RCC 7860 (cell line): ENCODE measurements at regions not wholly inside any gene's neighbourhood (a gene's known extent, or its start where the extent isn't known, plus 50 kb on each side); places are given as distances from the start of the nearest gene placed in this dataset.
A peak's percentile ranks its signal among the peaks of the same experiment; 100 is the strongest.
"Not testable (repeated sequence)": the region's sequence is repeated elsewhere in the genome, so short reads cannot be mapped to it uniquely, and the experiment has no call there.

Experiments used
- DNase-seq: peaks from one replicate; pipeline ENCODE4 v3.0.0-alpha.2; 2015; ENCODE audit warnings: low spot score
- FAIRE-seq: peaks from 2 replicates; lab custom pipeline; 2012; peaks lifted over from hg19 to GRCh38; lab: Jason Lieb, UNC

GRCh38 chr3:75237477-75237876 lies 426.7 kb upstream of the FRG2C start:
- FAIRE-seq (no peak), DNase-seq (no peak)

GRCh38 chr3:75241226-75241962 lies 422.7 kb upstream of the FRG2C start:
- not testable (repeated sequence) for FAIRE-seq, DNase-seq

DNA sequence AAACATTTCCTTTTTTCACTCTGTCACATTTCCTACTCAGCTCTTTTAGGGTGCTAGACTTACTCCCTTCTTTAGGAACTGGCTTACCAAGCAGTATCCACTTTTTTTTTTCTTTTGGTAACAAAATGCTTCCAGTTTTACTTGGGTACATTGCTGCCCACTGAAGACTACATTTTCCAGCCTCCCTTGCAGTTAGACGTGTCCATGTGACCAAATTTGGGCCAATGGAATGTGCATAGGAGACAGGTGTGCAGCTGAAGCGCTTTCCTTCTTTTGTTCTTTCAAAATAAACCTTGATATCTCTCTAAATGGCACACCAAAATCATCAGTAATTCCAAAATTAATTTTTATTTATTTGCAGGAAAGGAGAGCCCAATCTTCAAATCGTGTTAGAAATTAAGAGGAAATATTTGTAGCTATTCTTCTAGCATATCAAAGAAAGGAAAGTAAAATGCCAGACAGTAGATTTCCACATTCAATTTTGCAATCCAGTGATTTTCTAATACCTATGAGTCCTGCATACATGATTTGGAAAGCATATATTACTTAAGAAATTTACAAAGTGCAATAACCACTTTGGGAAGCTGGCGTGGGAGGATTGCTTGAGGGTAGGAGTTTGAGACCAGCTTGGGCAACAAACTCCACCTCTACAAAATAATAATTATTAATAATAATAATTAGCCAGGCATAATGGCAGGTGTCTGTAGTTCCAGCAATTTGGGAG lies 422.0 kb upstream of the FRG2C start:
- DNase-seq (no peak), FAIRE-seq (no peak)

- no peak for FAIRE-seq
- no peak for DNase-seq
These were observed 415.2 kb upstream of the FRG2C start for GRCh38 chr3:75248974-75249373.

- FAIRE-seq (no peak), DNase-seq (no peak)
These were observed 409.4 kb upstream of the FRG2C start for GRCh38 chr3:75254685-75255084.

- FAIRE-seq (peak; percentile 77), DNase-seq (peak; percentile 26)
These were observed 405.1 kb upstream of the FRG2C start for GRCh38 chr3:75258825-75259683.

GRCh38 chr3:75260975-75261374 lies 403.2 kb upstream of the FRG2C start:
- FAIRE-seq, DNase-seq: not testable (repeated sequence)

DNA sequence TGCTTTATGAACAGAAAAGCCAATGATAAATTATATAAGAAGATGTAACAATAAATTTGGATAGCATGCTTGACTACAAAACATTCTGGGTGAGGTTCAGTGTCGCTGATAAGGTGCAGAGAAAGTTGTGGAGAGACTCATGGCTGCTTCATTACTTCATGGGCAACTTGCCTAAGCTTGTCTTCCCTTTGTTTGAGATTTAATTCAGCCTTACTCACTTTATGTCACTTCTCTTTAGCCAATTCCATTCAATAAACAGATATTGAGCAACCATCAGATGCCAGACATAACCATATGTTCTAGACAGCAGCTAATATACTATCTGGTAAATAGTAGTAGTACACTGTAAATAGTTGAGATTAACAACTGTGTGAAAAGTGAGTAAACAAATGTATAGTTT lies 401.5 kb upstream of the FRG2C start:
- FAIRE-seq = no peak
- DNase-seq = no peak

- DNase-seq (no peak), FAIRE-seq (no peak)
These were observed 398.2 kb upstream of the FRG2C start for GRCh38 chr3:75265897-75266296.

DNA sequence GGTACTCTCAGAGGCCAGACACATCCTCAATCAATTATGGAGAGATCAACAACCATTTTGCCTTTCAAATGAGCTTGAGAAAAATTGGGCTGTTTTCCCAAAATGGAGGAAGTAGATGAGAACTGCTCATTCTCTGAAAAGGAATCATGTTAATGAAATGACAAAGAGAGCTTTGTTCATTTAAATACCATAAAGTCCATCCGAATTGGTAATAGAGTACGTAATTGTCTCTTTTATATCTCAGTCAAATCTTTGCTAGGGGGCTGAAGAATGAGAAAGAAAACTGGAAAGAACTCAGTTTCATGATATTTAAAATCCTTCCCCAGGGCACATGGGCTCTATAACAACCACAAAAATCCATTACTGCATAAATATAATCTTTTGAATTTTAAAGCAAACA lies 395.6 kb upstream of the FRG2C start:
- not testable (repeated sequence) for FAIRE-seq, DNase-seq

- FAIRE-seq, DNase-seq: not testable (repeated sequence)
These were observed 391.9 kb upstream of the FRG2C start for GRCh38 chr3:75272237-75272636.

DNA sequence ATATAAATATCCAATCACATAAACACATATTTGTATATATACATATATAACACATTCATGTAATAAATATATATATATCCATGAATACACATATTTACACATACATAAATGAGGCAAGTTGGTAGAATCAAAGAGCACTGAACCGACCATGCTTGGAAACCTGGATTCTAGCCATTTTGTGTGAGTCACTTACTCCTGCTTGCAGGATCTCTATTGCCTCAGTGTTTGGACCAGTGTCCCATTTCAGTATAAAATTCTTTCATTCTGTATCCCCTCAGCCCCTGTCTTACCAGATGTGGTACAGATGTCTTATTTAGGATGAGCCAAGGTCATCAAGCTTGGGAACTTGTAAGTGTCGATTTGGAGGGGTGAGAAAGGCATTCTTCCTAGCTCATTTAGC lies 391.4 kb upstream of the FRG2C start:
- peak; percentile 5 for DNase-seq

DNA sequence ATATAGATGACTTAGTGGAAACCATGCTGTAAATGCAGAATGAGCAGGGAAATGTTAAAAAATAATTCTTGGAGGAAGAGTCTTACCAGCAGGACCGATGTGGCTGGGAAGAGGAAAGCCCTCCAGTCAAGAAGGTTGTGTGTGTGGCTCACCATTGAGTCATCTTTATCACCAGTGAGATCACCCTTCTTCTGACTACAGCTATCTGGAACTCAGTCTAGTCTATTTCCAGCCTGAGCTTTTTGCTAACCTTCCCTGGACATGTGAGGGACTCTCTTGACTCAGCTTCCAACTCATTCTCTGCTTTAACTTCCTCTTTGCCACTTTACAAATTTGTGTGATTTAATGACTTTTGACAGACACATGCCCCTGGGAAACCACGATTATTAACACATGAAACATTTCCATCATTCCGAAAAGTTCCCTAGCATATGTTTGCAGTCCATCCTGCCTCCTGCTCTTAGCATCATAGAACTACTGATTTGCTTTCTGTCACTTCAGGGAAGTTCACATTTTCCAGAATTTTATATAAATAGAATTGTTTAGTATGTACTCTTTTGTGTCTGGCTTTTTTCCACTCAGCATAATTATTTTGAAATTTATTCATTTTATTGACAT lies 378.5 kb upstream of the FRG2C start:
- peak; percentile 84 for DNase-seq
- peak; percentile 95 for FAIRE-seq

More for the DNA sequence above, 391.4 kb upstream of the FRG2C start:
- no peak for FAIRE-seq

GRCh38 chr3:75288972-75289574 lies 375.1 kb upstream of the FRG2C start:
- not testable (repeated sequence) for DNase-seq, FAIRE-seq

DNA sequence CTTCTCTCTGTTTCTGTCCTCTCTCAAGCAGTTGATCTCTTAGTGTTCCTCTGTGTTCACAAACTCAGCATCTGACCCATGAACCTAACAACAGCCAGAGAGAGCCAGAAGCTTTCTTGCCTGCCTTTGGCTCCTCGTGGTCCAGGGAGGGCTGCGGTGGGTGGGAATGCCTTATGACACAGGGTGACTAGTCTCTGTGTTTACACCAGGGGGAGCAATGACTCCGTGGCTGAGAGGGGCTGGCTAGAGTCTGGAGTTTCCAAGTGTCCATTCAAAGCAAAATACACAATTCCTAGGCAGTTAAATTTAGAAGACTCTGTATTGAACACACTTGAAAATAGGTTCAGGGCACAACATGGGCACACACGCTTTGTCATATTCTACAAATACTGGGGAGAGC lies 370.0 kb upstream of the FRG2C start:
- DNase-seq (no peak), FAIRE-seq (no peak)

DNA sequence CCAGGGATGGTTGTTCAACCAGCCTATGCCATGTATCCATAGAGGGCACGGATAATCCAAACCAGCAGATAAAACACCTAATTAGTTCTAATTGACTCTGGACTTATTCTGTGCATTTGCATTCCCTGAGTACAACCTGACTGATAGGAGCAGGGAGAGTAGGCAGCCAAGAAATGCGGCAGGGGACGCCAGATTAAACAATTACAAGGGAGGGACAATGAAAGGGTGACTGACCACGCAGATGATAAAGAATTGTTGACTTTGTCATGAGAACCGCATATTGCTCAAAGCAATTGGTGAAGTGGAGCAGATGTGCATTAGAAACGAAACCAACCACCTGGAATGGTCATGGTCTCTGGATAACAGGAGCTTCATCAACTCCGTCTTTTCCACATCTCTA lies 369.1 kb upstream of the FRG2C start:
- FAIRE-seq (no peak), DNase-seq (no peak)

GRCh38 chr3:75296858-75297257 lies 367.3 kb upstream of the FRG2C start:
- DNase-seq (no peak), FAIRE-seq (no peak)

DNA sequence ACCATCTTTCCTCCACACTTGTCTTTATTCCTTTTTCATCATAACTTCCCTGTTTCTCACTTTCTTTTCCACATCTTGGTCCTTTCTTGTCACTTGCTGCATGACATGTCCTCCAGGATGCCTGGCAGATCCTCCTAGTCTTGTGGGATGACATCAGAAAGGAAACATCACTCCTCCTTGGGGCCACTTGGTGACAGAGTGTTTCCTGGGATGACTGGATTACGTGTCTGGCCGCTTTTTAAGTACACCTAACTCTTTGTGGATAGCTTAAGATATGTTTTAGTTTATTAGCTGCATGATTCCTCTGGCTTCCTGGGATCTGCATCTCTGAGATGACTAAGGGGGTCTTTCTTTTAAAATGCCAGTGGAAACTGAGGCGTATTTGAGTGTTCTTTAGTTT lies 363.5 kb upstream of the FRG2C start:
- DNase-seq (no peak), FAIRE-seq (no peak)

DNA sequence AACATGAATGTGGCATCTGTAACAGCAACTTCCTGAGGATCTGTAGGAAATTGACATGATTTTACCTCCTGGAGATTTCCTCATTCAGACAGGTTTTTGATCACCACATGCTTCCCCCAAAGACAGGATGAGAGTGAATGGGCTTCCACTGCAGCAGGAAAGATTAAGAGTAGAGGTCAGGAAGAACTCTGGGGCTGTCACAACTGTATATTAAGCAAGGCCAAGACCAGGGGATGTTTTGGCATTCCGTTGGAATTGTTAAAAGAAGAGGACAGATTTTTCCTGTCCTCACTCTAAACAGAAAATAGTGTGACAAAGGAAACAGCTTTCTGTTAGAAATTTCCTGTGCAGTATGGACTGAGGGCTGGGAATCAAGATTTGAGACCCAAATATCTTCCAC lies 363.1 kb upstream of the FRG2C start:
- FAIRE-seq, DNase-seq: not testable (repeated sequence)

GRCh38 chr3:75303741-75304140 lies 360.4 kb upstream of the FRG2C start:
- no peak for DNase-seq
- FAIRE-seq = no peak
